RWPE2 (cell line): ENCODE measurements at regions not wholly inside any gene's neighbourhood (a gene's known extent, or its start where the extent isn't known, plus 50 kb on each side); places are given as distances from the start of the nearest gene placed in this dataset.

ENCODE experiments used
- ATAC-seq: fragments of 200-7000 bp; cut with Tn5 transposase; 3 replicates; pipeline ENCODE4 v1.9.1; 2021; ENCODE audit warnings: low read depth
- DNase-seq: peaks from one replicate; pipeline ENCODE4 v3.0.0-alpha.2; 2020; ENCODE audit warnings: low spot score
- H3K27ac ChIP-seq: fragments of 450-650 bp; 2 replicates; pipeline ENCODE4 v1.5.1; 2017; ENCODE audit warnings: mild to moderate bottlenecking; ENCODE audit not compliant: poor library complexity, severe bottlenecking
- H3K27me3 ChIP-seq: fragments of 250-450 bp; sonication (Bioruptor Pico); 2 replicates; pipeline ENCODE4 v1.5.1; 2021; ENCODE audit warnings: mild to moderate bottlenecking, moderate library complexity; ENCODE audit not compliant: insufficient read depth, poor library complexity, severe bottlenecking
- H3K36me3 ChIP-seq: fragments of 250-450 bp; sonication (Bioruptor Pico); 2 replicates; pipeline ENCODE4 v1.5.1; 2020; ENCODE audit warnings: low read depth, mild to moderate bottlenecking, moderate library complexity
- H3K4me1 ChIP-seq: fragments of 250-450 bp; sonication (Bioruptor Pico); 2 replicates; pipeline ENCODE4 v1.5.1; 2021; ENCODE audit warnings: mild to moderate bottlenecking, moderate library complexity; ENCODE audit not compliant: insufficient read depth, poor library complexity, severe bottlenecking
- H3K4me3 ChIP-seq: fragments of 250-450 bp; sonication (Bioruptor Pico); 2 replicates; pipeline ENCODE4 v1.5.1; 2021; ENCODE audit warnings: mild to moderate bottlenecking, moderate library complexity; ENCODE audit not compliant: severe bottlenecking
- H3K9me3 ChIP-seq: fragments of 250-450 bp; sonication (Bioruptor Pico); 2 replicates; pipeline ENCODE4 v1.5.1; 2021; ENCODE audit warnings: mild to moderate bottlenecking, moderate library complexity; ENCODE audit not compliant: severe bottlenecking
- CTCF ChIP-seq: fragments of 450-650 bp; IDR thresholded peaks from one replicate; pipeline ENCODE4 v1.5.1; 2017; ENCODE audit warnings: mild to moderate bottlenecking, moderate library complexity; ENCODE audit not compliant: poor library complexity, severe bottlenecking

- H3K27me3 ChIP-seq, result no peaks in the 10 kb centered on the region
- DNase-seq (no peak), ATAC-seq (no peak)
- H3K9me3 ChIP-seq, result no peaks in the 10 kb centered on the region
- H3K4me3 ChIP-seq, result no peak overlapping the region
- TF ChIP-seq CTCF, result no peak
- H3K27ac ChIP-seq, result no peak overlapping the region
- H3K36me3 ChIP-seq, result no peaks in the 10 kb centered on the region
- no peaks in the 10 kb centered on the region for H3K4me1 ChIP-seq
Observed at GRCh38 chr21:23108533-23108932, 2110.3 kb downstream of the NCAM2 start.

GRCh38 chr21:23111070-23111600 lies 2112.9 kb downstream of the NCAM2 start:
- H3K27me3 ChIP-seq, result no peaks in the 10 kb centered on the region

GRCh38 chr21:23119491-23119890 lies 2121.3 kb downstream of the NCAM2 start:
- no peak for DNase-seq
- Histone ChIP-seq H3K4me3 (no peak overlapping the region), H3K27ac (no peak overlapping the region), H3K4me1 (no peaks in the 10 kb centered on the region), H3K36me3 (no peaks in the 10 kb centered on the region), H3K27me3 (no peaks in the 10 kb centered on the region), H3K9me3 (no peaks in the 10 kb centered on the region)
- no peak for ATAC-seq
- TF ChIP-seq CTCF, result no peak

More at GRCh38 chr21:23111070-23111600, 2112.9 kb downstream of the NCAM2 start:
- Histone ChIP-seq H3K27ac (no peak overlapping the region), H3K36me3 (no peaks in the 10 kb centered on the region), H3K4me1 (no peaks in the 10 kb centered on the region), H3K4me3 (no peak overlapping the region), H3K9me3 (no peaks in the 10 kb centered on the region)
- no peak for TF ChIP-seq CTCF
- no peak for ATAC-seq
- DNase-seq, result no peak

- H3K9me3 ChIP-seq, result no peaks in the 10 kb centered on the region
- no peak for TF ChIP-seq CTCF
- no peak for DNase-seq
- no peaks in the 10 kb centered on the region for H3K4me1 ChIP-seq
- H3K27ac ChIP-seq, result no peak overlapping the region
- peaks cover 4% of the 10 kb centered on the region for H3K27me3 ChIP-seq
- H3K4me3 ChIP-seq, result no peak overlapping the region
- ATAC-seq, result no peak
- no peaks in the 10 kb centered on the region for H3K36me3 ChIP-seq
Observed at GRCh38 chr21:23127973-23128372, 2129.8 kb downstream of the NCAM2 start.

GRCh38 chr21:23130308-23130707 lies 2132.1 kb downstream of the NCAM2 start:
- H3K4me1 ChIP-seq, result no peaks in the 10 kb centered on the region
- ATAC-seq (no peak), DNase-seq (no peak)
- H3K27ac ChIP-seq, result no peak overlapping the region
- H3K4me3 ChIP-seq, result no peak overlapping the region
- H3K36me3 ChIP-seq, result no peaks in the 10 kb centered on the region
- TF ChIP-seq CTCF, result no peak
- H3K27me3 ChIP-seq, result peaks cover 4% of the 10 kb centered on the region
- H3K9me3 ChIP-seq, result no peaks in the 10 kb centered on the region
